K562 (cell line): ENCODE measurements at regions not wholly inside any gene's neighbourhood (a gene's known extent, or its start where the extent isn't known, plus 50 kb on each side); places are given as distances from the start of the nearest gene placed in this dataset.

Source experiments
- ATAC-seq: fragments of 200-7000 bp; cut with Tn5 transposase; 3 replicates; pipeline ENCODE4 v1.9.1; 2020; ENCODE audit warnings: moderate library complexity
- BruUV-seq: library from RNA; stranded (reverse); fragments of 400-500 nt; replicated peaks from 2 replicates; lab custom pipeline; 2021; lab: Mats Ljungman, UMichigan
- CTCF ChIA-PET: fragments of 300-600 bp; formaldehyde crosslinking; extraction: SDS; loops from one replicate; lab custom pipeline; 2021; ENCODE audit warnings: low intra/inter-chr PET ratio; lab: Yijun Ruan, JAX
- POLR2A ChIA-PET: fragments of 300-600, 350-650 bp; sonication (Branson Sonifier 250); formaldehyde crosslinking; extraction: SDS; loops from one replicate; lab custom pipeline; 2021; ENCODE audit warnings: antibody characterized with exemption, inconsistent platforms; lab: Yijun Ruan, JAX
- DNase-seq, 4 experiments: peaks; one replicate each; pipeline versions ENCODE4 v3.0.0 to v3.0.0-alpha.2; 2011 to 2018; ENCODE audit warnings: low spot score in 3 of 4, mixed read lengths in 3 of 4; ENCODE audit errors: extremely low read depth in 1 of 4
- FAIRE-seq: peaks from 2 replicates; lab custom pipeline; 2011; peaks lifted over from hg19 to GRCh38; lab: Jason Lieb, UNC
- H2AFZ ChIP-seq: 2 replicates; pipeline ENCODE4 v1.6.0; 2011; ENCODE audit warnings: low read depth, low read length, control low read depth, inconsistent platforms
- H3K27ac ChIP-seq: fragments of 200-600 bp; 3 replicates; pipeline ENCODE4 v1.8.0; 2011; ENCODE audit warnings: low read depth, mild to moderate bottlenecking, control low read depth, inconsistent platforms, low read length, moderate library complexity, mixed read lengths; ENCODE audit errors: extremely low read depth
- H3K27me3 ChIP-seq, 2 experiments: fragments of 300-600 bp in 1 of 2; 2 replicates in 1 of 2; 3 replicates in 1 of 2; pipeline versions ENCODE4 v1.6.0 to v1.8.0; 2011; ENCODE audit warnings: inconsistent platforms in 2 of 2, low read length in 2 of 2, mild to moderate bottlenecking in 1 of 2, mixed read lengths in 1 of 2, moderate library complexity in 1 of 2; ENCODE audit not compliant: control insufficient read depth in 2 of 2, insufficient read depth in 2 of 2
- H3K36me3 ChIP-seq: fragments of 300-600 bp; 3 replicates; pipeline ENCODE4 v1.8.0; 2011; ENCODE audit warnings: mild to moderate bottlenecking, low read length, inconsistent platforms; ENCODE audit not compliant: control insufficient read depth, insufficient read depth
- H3K4me1 ChIP-seq, 2 experiments: fragments of 200-600 bp in 1 of 2; replicated peaks in 1 of 2; 2 replicates in 1 of 2; 3 replicates in 1 of 2; pipeline versions ENCODE4 v1.5.1 to v1.8.0; 2011; ENCODE audit warnings: inconsistent platforms in 2 of 2, low read length in 2 of 2, mild to moderate bottlenecking in 1 of 2, mixed read lengths in 1 of 2, moderate library complexity in 1 of 2; ENCODE audit not compliant: control insufficient read depth in 2 of 2, insufficient read depth in 2 of 2
- H3K4me2 ChIP-seq: 2 replicates; pipeline ENCODE4 v1.6.1; 2011; ENCODE audit warnings: low read length, control low read depth, inconsistent platforms, mixed read lengths; ENCODE audit not compliant: insufficient read depth
- H3K4me3 ChIP-seq: fragments of 200-600 bp; sonication (generic), shearing (Covaris generic); 2 replicates; pipeline ENCODE4 v1.5.1; 2016; ENCODE audit warnings: control low read depth, inconsistent platforms
- H3K79me2 ChIP-seq: fragments of 200-600 bp; 3 replicates; pipeline ENCODE4 v1.8.0; 2011; ENCODE audit warnings: low read length, inconsistent platforms; ENCODE audit not compliant: control insufficient read depth, insufficient read depth
- H3K9ac ChIP-seq, 2 experiments: 2 replicates each; pipeline versions ENCODE4 v1.6.0 to v1.6.1; 2011; ENCODE audit warnings: low read depth in 2 of 2, low read length in 2 of 2, control low read depth in 1 of 2, inconsistent platforms in 1 of 2, mild to moderate bottlenecking in 1 of 2, mixed read lengths in 1 of 2; ENCODE audit not compliant: insufficient read depth in 1 of 2
- H3K9me1 ChIP-seq: one replicate; pipeline ENCODE4 v1.6.0; 2011; ENCODE audit warnings: inconsistent platforms, mild to moderate bottlenecking, low read length, moderate library complexity; ENCODE audit not compliant: control insufficient read depth, insufficient read depth
- H3K9me3 ChIP-seq: replicated peaks from 2 replicates; pipeline ENCODE4 v1.5.1; 2011; ENCODE audit warnings: low read depth, low read length, inconsistent platforms; ENCODE audit not compliant: control insufficient read depth, insufficient read depth
- H4K20me1 ChIP-seq: replicated peaks from 2 replicates; pipeline ENCODE4 v1.6.1; 2011; ENCODE audit warnings: low read length, inconsistent platforms, mixed read lengths; ENCODE audit not compliant: control insufficient read depth, insufficient read depth
- CBFA2T3 ChIP-seq: fragments of 450-650 bp; IDR thresholded peaks from 2 replicates; pipeline ENCODE4 v1.6.1; 2017
- CUX1 ChIP-seq: fragments of 200-800 bp; sonication (Bioruptor generic); IDR thresholded peaks from 2 replicates; pipeline ENCODE4 v1.6.1; 2016; ENCODE audit warnings: missing genetic modification characterization, missing compliant biosample characterization
- GTF2A2 ChIP-seq: IDR thresholded peaks from 2 replicates; pipeline ENCODE4 v1.6.1; 2016; ENCODE audit warnings: mild to moderate bottlenecking, missing genetic modification characterization, missing compliant biosample characterization
- KAT8 ChIP-seq: fragments of 450-650 bp; IDR thresholded peaks from 2 replicates; pipeline ENCODE4 v1.6.1; 2016; ENCODE audit warnings: low read depth, mild to moderate bottlenecking
- MYNN ChIP-seq, 2 experiments: sonication (generic); formaldehyde crosslinking in 1 of 2; IDR thresholded peaks; 2 replicates each; pipeline versions ENCODE4 v1.5.0 to v1.6.1; 2016 to 2020; ENCODE audit warnings: antibody characterized with exemption in 1 of 2, missing genetic modification reagents in 1 of 2
- NFE2 ChIP-seq: IDR thresholded peaks from 2 replicates; pipeline ENCODE4 v1.6.1; 2014; ENCODE audit warnings: antibody characterized with exemption, low read depth
- ZBTB33 ChIP-seq: sonication (generic); formaldehyde crosslinking; IDR thresholded peaks from 2 replicates; pipeline ENCODE4 v1.8.1; 2023; ENCODE audit warnings: mild to moderate bottlenecking, missing genetic modification reagents
- ZNF324 ChIP-seq: fragments of 250-450 bp; sonication (Bioruptor Pico); IDR thresholded peaks from 2 replicates; pipeline ENCODE4 v1.4.0; 2020; ENCODE audit warnings: mild to moderate bottlenecking
- ZNF592 ChIP-seq: fragments of 450-650 bp; IDR thresholded peaks from 2 replicates; pipeline ENCODE4 v1.6.1; 2017; ENCODE audit warnings: antibody characterized with exemption, mild to moderate bottlenecking
- WGBS: fragments of 100-300 bp; shearing (Covaris generic); methylation state at CpG from one replicate; pipeline ENCODE4 v1.1.6; 2016; ENCODE audit warnings: low coverage, mixed read lengths; ENCODE audit not compliant: insufficient coverage; ENCODE audit errors: missing lambda C conversion rate; 5-methylcytosine and 5-hydroxymethylcytosine counted together
- in situ Hi-C: fragments of 300-500 bp; cut with MboI; formaldehyde crosslinking; loops from 4 replicates; pipeline ENCODE4 v1.15.0; 2018; ENCODE audit warnings: inconsistent platforms, mixed read lengths
- intact Hi-C: fragments of 100-400 bp; cut with micrococcal nuclease; formaldehyde crosslinking; loops from 2 replicates; pipeline ENCODE4 v1.14.2; 2022

DNA sequence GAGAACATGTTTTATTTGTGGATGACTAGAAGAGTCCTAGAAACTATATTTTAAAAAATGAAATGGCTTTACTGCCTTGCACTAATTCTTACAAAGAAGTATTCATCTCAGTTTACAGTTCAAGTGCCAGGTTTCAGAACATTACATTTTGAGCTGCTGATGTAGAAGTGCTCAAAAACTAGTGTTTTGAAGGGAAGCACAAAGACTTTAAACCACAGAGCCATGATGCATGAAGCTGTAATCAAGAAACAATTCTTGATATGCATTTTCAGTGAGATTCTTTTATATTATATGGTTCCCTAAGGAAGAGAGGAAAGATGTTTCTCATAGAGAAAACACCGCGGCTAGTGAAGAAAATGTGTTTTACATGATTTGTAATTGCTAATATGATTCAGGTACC is 1163.0 kb downstream of the RAPGEF2 start (continued):
- TF ChIP-seq GTF2A2 (tag) = no peak

GRCh38 chr4:160276785-160277325 is 1174.0 kb downstream of the RAPGEF2 start:
- POLR2A ChIA-PET = no interaction called here
- Histone ChIP-seq H3K4me3 (no peak overlapping the region), H3K9ac (no peak overlapping the region), H3K79me2 (no peaks in the 10 kb centered on the region), H3K27me3 (no peaks in the 10 kb centered on the region), H3K36me3 (no peaks in the 10 kb centered on the region), H3K9me3 (no peaks in the 10 kb centered on the region), H4K20me1 (no peaks in the 10 kb centered on the region), H3K9me1 (no peaks in the 10 kb centered on the region), H3K4me1 (no peaks in the 10 kb centered on the region), H3K4me2 (no peak overlapping the region), H2AFZ (no peak overlapping the region), H3K27ac (no peak overlapping the region)
- no peak for FAIRE-seq
- intact Hi-C loops = no loop called here
- BruUV-seq = no TSS peak
- ATAC-seq = no peak
- CTCF ChIA-PET = no interaction called here
- DNase-seq = no peak
- in situ Hi-C loops = no loop called here
- no CpG with 5 or more reads among the region's 3 CpGs for WGBS
- TF ChIP-seq NFE2 = no peak
- TF ChIP-seq ZBTB33 = no peak
- no peak for TF ChIP-seq MYNN (IDR thresholded peaks at IDR 0.05)
- TF ChIP-seq MYNN (CRISPR knock-in tag; IDR thresholded peaks at IDR 0.05) = no peak
- no peak for TF ChIP-seq KAT8
- no peak for TF ChIP-seq CUX1 (CRISPR knock-in tag)
- no peak for TF ChIP-seq CBFA2T3
- TF ChIP-seq ZNF324 (CRISPR knock-in tag) = no peak
- no peak for TF ChIP-seq ZNF592
